GM21423 (cell line): ENCODE measurements at regions not wholly inside any gene's neighbourhood (a gene's known extent, or its start where the extent isn't known, plus 50 kb on each side); places are given as distances from the start of the nearest gene placed in this dataset.

ENCODE experiments used
- ATAC-seq: cut with Tn5 transposase; IDR thresholded peaks from one replicate; pipeline ENCODE4 v1.9.1; 2021; ENCODE audit warnings: mild to moderate bottlenecking, moderate library complexity; ENCODE audit not compliant: unreplicated experiment

- no peak for ATAC-seq
Observed at GRCh38 chr7:68256295-68256694, 1259.7 kb downstream of the TYW1 start.

- no peak for ATAC-seq
Observed at GRCh38 chr7:68258609-68259008, 1262.0 kb downstream of the TYW1 start.

GRCh38 chr7:68265258-68265657 is 1268.6 kb downstream of the TYW1 start:
- no peak for ATAC-seq

- no peak for ATAC-seq
Observed at GRCh38 chr7:68266004-68266579, 1269.5 kb downstream of the TYW1 start.

- no peak for ATAC-seq
Observed at GRCh38 chr7:68267486-68267885, 1270.9 kb downstream of the TYW1 start.

GRCh38 chr7:68269405-68269804 is 1272.8 kb downstream of the TYW1 start:
- no peak for ATAC-seq

- no peak for ATAC-seq
Observed at GRCh38 chr7:68272507-68272906, 1275.9 kb downstream of the TYW1 start.

GRCh38 chr7:68276725-68277124 is 1280.1 kb downstream of the TYW1 start:
- ATAC-seq, result no peak

- no peak for ATAC-seq
Observed at GRCh38 chr7:68279827-68280400, 1283.3 kb downstream of the TYW1 start.

- no peak for ATAC-seq
Observed at GRCh38 chr7:68280931-68281330, 1284.3 kb downstream of the TYW1 start.

GRCh38 chr7:68288144-68288593 is 1291.5 kb downstream of the TYW1 start:
- ATAC-seq, result no peak

GRCh38 chr7:68291710-68292109 is 1295.1 kb downstream of the TYW1 start:
- no peak for ATAC-seq

- ATAC-seq, result no peak
Observed at GRCh38 chr7:68295386-68295785, 1298.8 kb downstream of the TYW1 start.

- ATAC-seq, result no peak
Observed at GRCh38 chr7:68304536-68304935, 1293.7 kb upstream of the AUTS2 start.

- ATAC-seq, result no peak
Observed at GRCh38 chr7:68306692-68307107, 1291.6 kb upstream of the AUTS2 start.

- no peak for ATAC-seq
Observed at GRCh38 chr7:68309271-68309670, 1289.0 kb upstream of the AUTS2 start.

GRCh38 chr7:68309806-68310205 is 1288.5 kb upstream of the AUTS2 start:
- ATAC-seq, result no peak

GRCh38 chr7:68311958-68312357 is 1286.3 kb upstream of the AUTS2 start:
- no peak for ATAC-seq

- no peak for ATAC-seq
Observed at GRCh38 chr7:68313806-68314205, 1284.5 kb upstream of the AUTS2 start.

GRCh38 chr7:68314208-68314607 is 1284.1 kb upstream of the AUTS2 start:
- ATAC-seq, result no peak

- no peak for ATAC-seq
Observed at GRCh38 chr7:68317476-68317875, 1280.8 kb upstream of the AUTS2 start.

GRCh38 chr7:68319061-68319460 is 1279.2 kb upstream of the AUTS2 start:
- no peak for ATAC-seq

- ATAC-seq, result no peak
Observed at GRCh38 chr7:68321076-68321639, 1277.1 kb upstream of the AUTS2 start.
